ENCODE measurements at regions not wholly inside any gene's neighbourhood (a gene's known extent, or its start where the extent isn't known, plus 50 kb on each side); places are given as distances from the start of the nearest gene placed in this dataset.

DNA sequence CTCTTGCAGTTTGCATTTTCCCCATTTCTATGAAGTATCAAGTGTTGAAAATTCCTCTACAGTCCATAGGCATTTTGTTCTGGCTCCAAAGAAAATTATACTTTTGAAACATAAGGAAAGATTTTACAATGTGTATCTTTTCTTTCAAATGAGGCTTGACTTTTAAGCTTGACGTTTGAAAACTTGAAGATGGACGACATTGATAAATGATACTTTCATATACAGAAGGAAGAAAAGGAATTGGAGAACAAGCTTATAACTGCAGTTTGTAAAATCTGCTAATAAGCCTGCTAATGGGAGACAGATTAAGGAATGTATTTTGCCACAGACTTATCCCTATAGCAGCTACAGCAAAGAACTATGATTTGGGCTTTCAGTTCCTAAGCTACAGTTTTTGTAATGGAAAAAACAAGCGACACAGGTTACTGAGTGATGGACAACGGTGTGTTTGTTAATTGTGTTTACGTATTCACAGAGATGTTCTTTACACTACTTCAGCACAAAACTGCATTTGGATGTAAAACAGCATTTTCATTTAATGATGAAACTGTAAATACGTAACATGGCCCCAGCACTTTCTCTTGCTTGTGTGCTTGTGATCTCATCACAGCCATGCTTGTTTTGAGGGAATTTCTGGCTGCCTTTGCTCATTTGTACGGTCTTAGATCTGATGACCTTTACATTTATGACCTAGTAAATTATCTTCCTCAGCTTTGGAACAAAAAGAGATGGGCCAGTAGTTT lies 83.2 kb upstream of the FAT1 start:
- Histone ChIP-seq H3K36me3 (replicated peaks in 1 of 2) (no peaks in the 10 kb centered on the region), H3K27ac (no peak overlapping the region), H3K27me3 (no peaks in the 10 kb centered on the region), H3K4me1 (replicated peaks in 1 of 2) (no peaks in the 10 kb centered on the region), H3K9me3 (replicated peaks in 1 of 3) (no peaks in the 10 kb centered on the region), H3K4me3 (no peak overlapping the region)
- no peak for DNase-seq
- 54 to 63% (median 58%) methylated on average over 7 of the region's 7 CpGs for WGBS, 4 donors
- intact Hi-C loops (cut with DNase I): no loop called here
- TF ChIP-seq, protein P1, sequence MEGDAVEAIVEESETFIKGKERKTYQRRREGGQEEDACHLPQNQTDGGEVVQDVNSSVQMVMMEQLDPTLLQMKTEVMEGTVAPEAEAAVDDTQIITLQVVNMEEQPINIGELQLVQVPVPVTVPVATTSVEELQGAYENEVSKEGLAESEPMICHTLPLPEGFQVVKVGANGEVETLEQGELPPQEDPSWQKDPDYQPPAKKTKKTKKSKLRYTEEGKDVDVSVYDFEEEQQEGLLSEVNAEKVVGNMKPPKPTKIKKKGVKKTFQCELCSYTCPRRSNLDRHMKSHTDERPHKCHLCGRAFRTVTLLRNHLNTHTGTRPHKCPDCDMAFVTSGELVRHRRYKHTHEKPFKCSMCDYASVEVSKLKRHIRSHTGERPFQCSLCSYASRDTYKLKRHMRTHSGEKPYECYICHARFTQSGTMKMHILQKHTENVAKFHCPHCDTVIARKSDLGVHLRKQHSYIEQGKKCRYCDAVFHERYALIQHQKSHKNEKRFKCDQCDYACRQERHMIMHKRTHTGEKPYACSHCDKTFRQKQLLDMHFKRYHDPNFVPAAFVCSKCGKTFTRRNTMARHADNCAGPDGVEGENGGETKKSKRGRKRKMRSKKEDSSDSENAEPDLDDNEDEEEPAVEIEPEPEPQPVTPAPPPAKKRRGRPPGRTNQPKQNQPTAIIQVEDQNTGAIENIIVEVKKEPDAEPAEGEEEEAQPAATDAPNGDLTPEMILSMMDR (IDR thresholded peaks at IDR 0.05): no peak
- TF ChIP-seq POLR2A (IDR thresholded peaks at IDR 0.05): no peak

GRCh38 chr4:186807808-186808629 lies 84.4 kb upstream of the FAT1 start:
- Histone ChIP-seq H3K9me3 (replicated peaks in 1 of 3) (no peaks in the 10 kb centered on the region), H3K36me3 (replicated peaks in 1 of 2) (no peaks in the 10 kb centered on the region), H3K4me1 (replicated peaks in 1 of 2) (no peaks in the 10 kb centered on the region), H3K27me3 (no peaks in the 10 kb centered on the region), H3K4me3 (no peak overlapping the region), H3K27ac (no peak overlapping the region)
- 84 to 95% (median 91%) methylated on average over 7 of the region's 7 CpGs for WGBS, 4 donors
- intact Hi-C loops (cut with DNase I): no loop called here
- TF ChIP-seq, protein P1 (IDR thresholded peaks at IDR 0.05): no peak
- no peak for TF ChIP-seq POLR2A (IDR thresholded peaks at IDR 0.05)
- DNase-seq: no peak

DNA sequence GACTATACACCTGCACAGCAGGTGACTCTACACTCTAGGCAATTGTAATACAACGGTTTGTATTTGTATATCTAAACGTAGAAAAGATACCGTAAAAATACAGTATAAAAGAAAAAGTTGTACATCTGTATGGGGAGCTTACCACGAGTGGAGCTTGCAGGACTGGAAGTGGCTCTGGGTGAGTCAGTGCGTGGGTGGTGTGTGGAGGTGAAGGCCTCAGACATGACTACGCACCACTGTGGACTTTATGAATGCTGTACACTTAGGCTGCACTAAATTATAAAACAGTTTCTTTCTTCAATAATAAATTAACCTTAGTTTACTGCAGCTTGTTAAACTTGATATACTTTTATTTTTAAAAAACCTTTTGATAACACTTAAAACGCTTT lies 85.0 kb upstream of the FAT1 start:
- no peak overlapping the region for H3K4me3 ChIP-seq
- DNase-seq: peak in 5 of 7 donors; percentile 7 to 36 (median 23)
- no peaks in the 10 kb centered on the region for H3K4me1 ChIP-seq (replicated peaks in 1 of 2)
- no peaks in the 10 kb centered on the region for H3K36me3 ChIP-seq (replicated peaks in 1 of 2)
- H3K27ac ChIP-seq: no peak overlapping the region
- TF ChIP-seq, protein P1 (IDR thresholded peaks at IDR 0.05): no peak
- TF ChIP-seq POLR2A (IDR thresholded peaks at IDR 0.05): no peak
- H3K27me3 ChIP-seq: no peaks in the 10 kb centered on the region
- WGBS, 4 donors: 70 to 74% (median 73%) methylated on average over 7 of the region's 7 CpGs
- no peaks in the 10 kb centered on the region for H3K9me3 ChIP-seq (replicated peaks in 1 of 3)
- intact Hi-C loops (cut with DNase I): no loop called here

DNA sequence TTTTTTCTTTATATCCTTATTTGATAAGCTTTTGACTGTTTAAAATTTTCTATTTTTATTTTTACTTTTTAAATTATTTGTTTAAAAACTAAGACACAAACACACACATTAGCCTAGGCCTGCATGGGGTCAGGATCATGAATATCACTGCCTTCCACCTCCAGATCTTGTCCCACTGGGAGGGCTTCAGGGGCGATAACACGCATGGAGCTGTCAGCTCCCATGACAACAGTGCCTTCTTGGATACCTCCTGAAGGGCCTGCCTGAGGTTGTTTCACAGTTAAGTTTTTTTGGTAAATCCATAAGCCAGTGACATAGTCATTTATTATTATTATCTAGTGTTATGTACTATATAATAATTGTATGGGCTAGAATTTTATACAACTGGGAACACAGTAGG lies 85.4 kb upstream of the FAT1 start:
- intact Hi-C loops (cut with DNase I): no loop called here
- Histone ChIP-seq H3K27ac (no peak overlapping the region), H3K4me3 (no peak overlapping the region), H3K4me1 (replicated peaks in 1 of 2) (no peaks in the 10 kb centered on the region), H3K36me3 (replicated peaks in 1 of 2) (no peaks in the 10 kb centered on the region), H3K27me3 (no peaks in the 10 kb centered on the region), H3K9me3 (replicated peaks in 1 of 3) (no peaks in the 10 kb centered on the region)
- WGBS, 4 donors: 92 to 100% (median 94%) methylated on average over 2 of the region's 2 CpGs
- DNase-seq: no peak
- TF ChIP-seq, protein P1 (IDR thresholded peaks at IDR 0.05): no peak
- TF ChIP-seq POLR2A (IDR thresholded peaks at IDR 0.05): no peak
